Left ventricle myocardium inferior (tissue), 1 donor: ENCODE measurements at regions not wholly inside any gene's neighbourhood (a gene's known extent, or its start where the extent isn't known, plus 50 kb on each side); places are given as distances from the start of the nearest gene placed in this dataset.

Experiments
- DNase-seq: peaks from one replicate; pipeline ENCODE4 v3.0.0-alpha.2; 2020
- H3K27ac ChIP-seq: fragments of 200-600 bp; replicated peaks from 2 replicates; pipeline ENCODE4 v1.8.0; 2021
- H3K27me3 ChIP-seq: fragments of 200-600 bp; 2 replicates; pipeline ENCODE4 v1.8.0; 2021; ENCODE audit warnings: low read depth
- H3K36me3 ChIP-seq: fragments of 200-600 bp; 2 replicates; pipeline ENCODE4 v1.8.0; 2021
- H3K4me1 ChIP-seq: fragments of 200-600 bp; 2 replicates; pipeline ENCODE4 v1.8.0; 2021
- H3K4me3 ChIP-seq: fragments of 200-600 bp; 2 replicates; pipeline ENCODE4 v1.8.0; 2021; ENCODE audit warnings: mild to moderate bottlenecking, moderate library complexity
- H3K9me3 ChIP-seq: fragments of 200-600 bp; replicated peaks from 2 replicates; pipeline ENCODE4 v1.8.0; 2021
- CTCF ChIP-seq: fragments of 200-600 bp; IDR thresholded peaks from 2 replicates; pipeline ENCODE4 v1.8.0; 2021; ENCODE audit warnings: antibody characterized with exemption, mild to moderate bottlenecking, borderline replicate concordance
- intact Hi-C: fragments of 100-400 bp; cut with micrococcal nuclease; formaldehyde crosslinking; loops from one replicate; pipeline ENCODE4 v1.11.0; 2022
- donor health status: DM: no; HTN: yes; CAD: no; lungs with severe emphysema.

- H3K27ac ChIP-seq: peak overlapping the region; percentile 63
- H3K4me3 ChIP-seq: no peak overlapping the region
- H3K36me3 ChIP-seq: no peaks in the 10 kb centered on the region
- no peak for DNase-seq
- H3K4me1 ChIP-seq: no peaks in the 10 kb centered on the region
- no peaks in the 10 kb centered on the region for H3K9me3 ChIP-seq
- intact Hi-C loops: no loop called here
- no peaks in the 10 kb centered on the region for H3K27me3 ChIP-seq
- no peak for TF ChIP-seq CTCF
Measured at GRCh38 chrX:109952050-109952449, 50.9 kb upstream of the TMEM164 start.

GRCh38 chrX:109952985-109953905, 49.7 kb upstream of the TMEM164 start:
- Histone ChIP-seq H3K9me3 (no peaks in the 10 kb centered on the region), H3K27me3 (no peaks in the 10 kb centered on the region), H3K4me1 (no peaks in the 10 kb centered on the region), H3K36me3 (no peaks in the 10 kb centered on the region), H3K4me3 (no peak overlapping the region), H3K27ac (peak overlapping the region; percentile 63)
- intact Hi-C loops: no loop called here
- no peak for TF ChIP-seq CTCF
- no peak for DNase-seq
